Duodenal mucosa (tissue), 2 donors: ENCODE measurements at regions not wholly inside any gene's neighbourhood (a gene's known extent, or its start where the extent isn't known, plus 50 kb on each side); places are given as distances from the start of the nearest gene placed in this dataset.
"Not testable (repeated sequence)": the region's sequence is repeated elsewhere in the genome, so short reads cannot be mapped to it uniquely, and the experiment has no call there.

Source experiments
- H3K27ac ChIP-seq: one replicate; pipeline ENCODE4 v1.7.0; 2013; ENCODE audit warnings: low read depth, low read length
- H3K27me3 ChIP-seq, 2 donors: one replicate each; pipeline ENCODE4 v1.7.0; 2013; ENCODE audit warnings: low read length in 2 of 2, control low read depth in 1 of 2; ENCODE audit not compliant: insufficient read depth in 2 of 2, control insufficient read depth in 1 of 2
- H3K36me3 ChIP-seq, 2 donors: one replicate each; pipeline ENCODE4 v1.7.0; 2013; ENCODE audit warnings: low read length in 2 of 2, control low read depth in 1 of 2; ENCODE audit not compliant: insufficient read depth in 2 of 2, control insufficient read depth in 1 of 2
- H3K4me1 ChIP-seq, 2 donors: one replicate each; pipeline ENCODE4 v1.7.0; 2013; ENCODE audit warnings: low read length in 2 of 2, control low read depth in 1 of 2; ENCODE audit not compliant: insufficient read depth in 2 of 2, control insufficient read depth in 1 of 2
- H3K4me3 ChIP-seq, 2 donors: one replicate each; pipeline ENCODE4 v1.7.0; 2013; ENCODE audit warnings: low read length in 2 of 2, low read depth in 1 of 2
- H3K9ac ChIP-seq, 2 donors: one replicate each; pipeline ENCODE4 v1.7.0; 2013; ENCODE audit warnings: low read length in 2 of 2, low read depth in 1 of 2
- H3K9me3 ChIP-seq, 2 donors: one replicate each; pipeline ENCODE4 v1.7.0; 2013; ENCODE audit warnings: low read length in 2 of 2, control low read depth in 1 of 2; ENCODE audit not compliant: control insufficient read depth in 1 of 2

GRCh38 chrY:18836643-18837042 lies 63.1 kb upstream of the HSFY2 start:
- not testable (repeated sequence) for H3K4me1 ChIP-seq, H3K36me3 ChIP-seq, H3K9ac ChIP-seq, H3K27ac ChIP-seq, H3K4me3 ChIP-seq, H3K27me3 ChIP-seq, H3K9me3 ChIP-seq
